ENCODE measurements at regions not wholly inside any gene's neighbourhood (a gene's known extent, or its start where the extent isn't known, plus 50 kb on each side); places are given as distances from the start of the nearest gene placed in this dataset.

- H3K27me3 ChIP-seq: no peaks in the 10 kb centered on the region
- intact Hi-C loops (cut with DNase I): no loop called here
- no peaks in the 10 kb centered on the region for H3K36me3 ChIP-seq
- TF ChIP-seq CTCF (IDR thresholded peaks at IDR 0.05) (no peak), POLR2AphosphoS5 (IDR thresholded peaks at IDR 0.05; ENCODE audit: insufficient read depth in 1 of 2, low read depth in 1 of 2) (no peak), POLR2A (IDR thresholded peaks at IDR 0.05) (no peak)
- no peak overlapping the region for H3K4me3 ChIP-seq
- DNase-seq (ENCODE audit: extremely low spot score in 2 of 2): no peak
- H3K9me3 ChIP-seq: no peaks in the 10 kb centered on the region
- H3K4me1 ChIP-seq: no peaks in the 10 kb centered on the region
- no peak overlapping the region for H3K27ac ChIP-seq
Measured at GRCh38 chr10:2362331-2362730, 625.0 kb upstream of the ADARB2 start.

GRCh38 chr10:2358586-2358985 is 621.3 kb upstream of the ADARB2 start:
- no peaks in the 10 kb centered on the region for H3K27me3 ChIP-seq
- H3K27ac ChIP-seq: no peak overlapping the region
- H3K4me1 ChIP-seq: no peaks in the 10 kb centered on the region
- intact Hi-C loops (cut with DNase I): no loop called here
- H3K4me3 ChIP-seq: no peak overlapping the region
- H3K36me3 ChIP-seq: no peaks in the 10 kb centered on the region
- TF ChIP-seq POLR2AphosphoS5 (IDR thresholded peaks at IDR 0.05; ENCODE audit: insufficient read depth in 1 of 2, low read depth in 1 of 2): no peak
- no peak for TF ChIP-seq POLR2A (IDR thresholded peaks at IDR 0.05)
- TF ChIP-seq CTCF (IDR thresholded peaks at IDR 0.05): no peak
- DNase-seq (ENCODE audit: extremely low spot score in 2 of 2): no peak
- no peaks in the 10 kb centered on the region for H3K9me3 ChIP-seq

- no peak for TF ChIP-seq POLR2AphosphoS5 (IDR thresholded peaks at IDR 0.05; ENCODE audit: insufficient read depth in 1 of 2, low read depth in 1 of 2)
- no peak for TF ChIP-seq CTCF (IDR thresholded peaks at IDR 0.05)
- TF ChIP-seq POLR2A (IDR thresholded peaks at IDR 0.05): no peak
- H3K4me3 ChIP-seq: no peak overlapping the region
- H3K27me3 ChIP-seq: no peaks in the 10 kb centered on the region
- intact Hi-C loops (cut with DNase I): loop anchor here (1.0 kb wide), 1 partner anchor 24 kb away; no protein-coding TSS in a partner anchor
- H3K36me3 ChIP-seq: no peaks in the 10 kb centered on the region
- DNase-seq (ENCODE audit: extremely low spot score in 2 of 2): no peak
- no peaks in the 10 kb centered on the region for H3K4me1 ChIP-seq
- no peak overlapping the region for H3K27ac ChIP-seq
- H3K9me3 ChIP-seq: no peaks in the 10 kb centered on the region
Measured at GRCh38 chr10:2356670-2357069, 619.3 kb upstream of the ADARB2 start.

- Histone ChIP-seq H3K27me3 (no peaks in the 10 kb centered on the region), H3K36me3 (no peaks in the 10 kb centered on the region), H3K27ac (no peak overlapping the region), H3K4me3 (no peak overlapping the region), H3K4me1 (no peaks in the 10 kb centered on the region), H3K9me3 (no peaks in the 10 kb centered on the region)
- no peak for TF ChIP-seq POLR2A (IDR thresholded peaks at IDR 0.05)
- TF ChIP-seq CTCF (IDR thresholded peaks at IDR 0.05): no peak
- TF ChIP-seq POLR2AphosphoS5 (IDR thresholded peaks at IDR 0.05; ENCODE audit: insufficient read depth in 1 of 2, low read depth in 1 of 2): no peak
- DNase-seq (ENCODE audit: extremely low spot score in 2 of 2): no peak
- intact Hi-C loops (cut with DNase I): no loop called here
Measured at GRCh38 chr10:2351566-2351965, 614.2 kb upstream of the ADARB2 start.

- Histone ChIP-seq H3K27me3 (no peaks in the 10 kb centered on the region), H3K36me3 (no peaks in the 10 kb centered on the region), H3K9me3 (no peaks in the 10 kb centered on the region), H3K4me3 (no peak overlapping the region), H3K4me1 (no peaks in the 10 kb centered on the region), H3K27ac (no peak overlapping the region)
- intact Hi-C loops (cut with DNase I): no loop called here
- no peak for DNase-seq (ENCODE audit: extremely low spot score in 2 of 2)
- TF ChIP-seq POLR2AphosphoS5 (IDR thresholded peaks at IDR 0.05; ENCODE audit: insufficient read depth in 1 of 2, low read depth in 1 of 2) (no peak), CTCF (IDR thresholded peaks at IDR 0.05) (no peak), POLR2A (IDR thresholded peaks at IDR 0.05) (no peak)
Measured at GRCh38 chr10:2342206-2342605, 604.9 kb upstream of the ADARB2 start.
